GM19238 (cell line): ENCODE measurements at regions not wholly inside any gene's neighbourhood (a gene's known extent, or its start where the extent isn't known, plus 50 kb on each side); places are given as distances from the start of the nearest gene placed in this dataset.
"Not testable (repeated sequence)": the region's sequence is repeated elsewhere in the genome, so short reads cannot be mapped to it uniquely, and the experiment has no call there.

Experiments
- DNase-seq: peaks from one replicate; pipeline ENCODE4 v3.0.0; 2011; ENCODE audit warnings: low spot score; ENCODE audit not compliant: insufficient read length

GRCh38 chrX:46367491-46367890 lies 177.7 kb downstream of the ZNF674 start:
- DNase-seq, result no peak

DNA sequence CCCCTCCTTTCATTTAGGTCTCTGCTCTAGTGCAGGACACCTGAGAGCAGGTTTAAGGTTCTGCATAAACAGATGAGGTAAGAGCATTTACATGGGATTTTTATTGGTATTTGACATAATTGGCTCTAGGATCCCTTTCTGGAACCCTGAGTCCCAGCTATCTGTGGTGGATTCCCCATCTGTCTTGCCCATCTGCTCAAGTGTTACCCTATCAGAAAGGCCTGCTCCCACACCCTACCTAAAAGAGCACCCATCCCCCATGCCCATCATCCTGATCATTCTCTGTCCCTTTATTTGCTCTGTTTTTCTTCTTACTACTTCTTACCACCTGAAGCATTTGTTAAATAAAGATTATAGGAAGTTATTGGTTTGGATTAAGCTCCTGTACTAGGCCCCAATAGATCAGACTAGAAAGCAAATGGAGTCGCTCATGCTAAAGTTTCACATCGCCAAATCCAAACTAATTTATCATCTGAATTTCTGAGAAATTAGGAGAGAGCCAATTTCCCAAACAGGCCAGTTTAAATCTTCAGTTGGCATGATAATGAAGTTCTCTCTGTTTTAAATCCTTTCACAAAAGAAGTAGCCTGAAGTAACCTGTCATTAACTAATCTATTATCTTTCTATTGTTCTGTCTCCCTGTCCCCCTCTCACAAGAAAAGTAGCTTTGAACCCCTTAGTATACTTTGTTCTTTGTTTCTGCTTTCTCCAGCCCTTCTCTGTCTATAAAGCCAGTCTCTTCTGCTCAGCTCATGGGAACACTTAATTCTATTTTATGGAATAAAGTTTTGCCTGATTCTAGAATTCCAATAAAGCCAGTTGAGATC lies 178.6 kb downstream of the ZNF674 start:
- no peak for DNase-seq

- no peak for DNase-seq
Observed at GRCh38 chrX:46354481-46354880, 190.7 kb downstream of the ZNF674 start.

DNA sequence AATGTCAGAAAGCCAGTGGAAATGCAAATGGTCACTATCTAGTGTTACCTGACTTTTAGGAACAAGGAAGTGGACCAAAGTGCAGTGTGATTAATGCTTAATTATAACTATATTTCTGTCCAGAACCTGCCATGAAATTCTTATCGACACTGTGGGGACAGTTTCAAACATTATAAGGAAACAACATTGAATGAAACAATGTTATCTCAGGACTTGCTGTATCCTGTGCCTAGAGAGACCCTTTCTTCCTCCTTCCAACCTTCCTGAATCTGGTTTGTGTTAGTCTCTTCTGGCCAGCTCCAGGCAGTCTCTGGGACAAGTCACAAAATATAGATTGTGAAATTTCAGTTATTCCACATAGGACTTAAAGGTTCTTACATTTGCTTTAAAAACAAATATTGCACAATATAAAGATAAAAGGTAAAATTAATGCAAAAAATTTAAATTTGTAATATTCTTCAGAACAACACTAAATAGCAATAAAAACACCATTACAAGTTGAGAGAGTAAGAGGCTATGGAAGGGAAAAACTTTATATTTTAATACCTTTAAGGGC lies 203.4 kb downstream of the ZNF674 start:
- no peak for DNase-seq

DNA sequence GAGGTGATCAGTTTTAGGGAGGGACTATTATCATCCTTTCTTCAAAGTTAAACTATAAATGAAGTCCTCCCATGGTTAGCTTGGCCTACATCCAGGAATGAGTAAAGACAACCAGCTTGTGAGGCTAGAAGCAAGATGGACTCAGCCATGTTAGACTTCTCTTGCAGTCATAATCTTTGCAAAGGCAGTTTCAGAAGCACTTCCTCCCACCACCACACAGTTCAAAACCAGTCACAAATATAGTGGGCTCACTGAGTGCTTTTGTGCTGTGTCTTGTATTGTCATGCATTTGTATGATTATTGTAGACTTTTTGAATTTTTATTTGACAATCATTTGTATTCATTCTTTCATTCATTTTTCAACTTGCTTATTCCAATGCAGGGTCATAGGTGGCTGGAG lies 204.5 kb downstream of the ZNF674 start:
- no peak for DNase-seq

GRCh38 chrX:46333550-46333949 lies 211.7 kb downstream of the ZNF674 start:
- DNase-seq, result no peak

DNA sequence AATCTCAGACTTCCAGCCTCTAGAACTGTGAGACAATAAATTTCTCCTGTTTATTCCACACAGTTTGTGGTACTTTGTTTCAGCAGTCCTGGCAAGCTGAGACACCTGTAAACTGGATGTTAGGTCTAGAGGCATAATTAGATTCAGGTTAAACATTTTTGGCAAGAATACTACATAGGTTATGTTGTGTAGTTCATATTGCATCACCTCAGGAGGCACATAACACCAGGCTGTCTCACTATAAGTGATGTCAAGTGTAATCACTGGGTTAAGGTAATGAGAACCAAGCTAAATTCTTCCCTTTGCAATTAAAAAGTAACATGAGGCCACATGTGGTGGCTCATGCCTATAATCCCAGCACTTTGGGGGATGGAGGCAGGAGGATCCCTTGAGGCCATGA lies 214.2 kb downstream of the ZNF674 start:
- no peak for DNase-seq

DNA sequence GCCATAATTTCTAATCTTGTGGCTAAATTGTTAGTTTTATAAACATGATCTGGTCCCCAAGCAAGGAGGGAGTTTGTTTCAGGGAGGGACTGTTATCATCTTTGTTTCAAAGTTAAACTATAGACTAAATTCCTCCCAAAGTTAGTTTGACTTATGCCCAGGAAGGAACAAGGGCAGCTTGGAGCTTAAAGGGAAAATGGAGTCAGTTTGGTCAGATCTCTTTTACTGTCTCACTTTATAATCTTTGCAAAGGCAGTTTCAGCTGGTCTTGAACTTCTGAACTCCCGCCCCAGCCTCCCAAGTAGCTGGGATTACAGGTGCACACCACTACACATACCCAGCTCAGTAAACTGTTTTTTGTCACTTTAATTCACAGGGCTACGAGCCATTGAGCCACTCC lies 214.7 kb downstream of the ZNF674 start:
- no peak for DNase-seq

GRCh38 chrX:46328133-46328532 lies 217.1 kb downstream of the ZNF674 start:
- DNase-seq, result no peak

DNA sequence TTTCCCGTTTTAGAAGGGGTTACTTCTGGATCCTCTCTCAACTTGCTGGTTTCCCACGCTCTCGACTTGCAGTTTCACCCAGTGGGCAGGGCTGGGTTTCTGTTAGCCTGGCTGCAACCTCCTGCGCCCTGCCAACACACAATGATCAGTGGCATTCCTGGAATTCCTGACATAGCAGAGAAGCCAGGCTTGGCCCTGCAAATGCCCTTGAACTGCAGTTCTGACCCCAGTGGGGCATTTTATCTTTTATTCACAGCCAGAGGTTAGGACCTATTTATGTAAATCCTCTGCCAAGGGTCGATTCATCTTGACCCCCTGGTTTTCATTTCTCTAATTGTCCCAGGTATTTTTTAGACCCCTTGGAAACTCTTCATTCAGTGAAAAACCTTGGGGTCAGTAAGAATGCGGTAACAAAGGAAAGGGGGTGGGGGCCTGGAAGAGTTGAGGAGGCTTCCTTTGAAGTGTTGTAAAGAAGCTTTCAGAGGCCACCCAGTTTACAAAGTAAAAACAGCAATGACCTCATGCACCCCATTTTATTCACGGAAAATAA lies 217.6 kb downstream of the ZNF674 start:
- no peak for DNase-seq

- DNase-seq, result no peak
Observed at GRCh38 chrX:46326161-46326560, 219.1 kb downstream of the ZNF674 start.

- no peak for DNase-seq
Observed at GRCh38 chrX:46325312-46325877, 219.8 kb downstream of the ZNF674 start.

DNA sequence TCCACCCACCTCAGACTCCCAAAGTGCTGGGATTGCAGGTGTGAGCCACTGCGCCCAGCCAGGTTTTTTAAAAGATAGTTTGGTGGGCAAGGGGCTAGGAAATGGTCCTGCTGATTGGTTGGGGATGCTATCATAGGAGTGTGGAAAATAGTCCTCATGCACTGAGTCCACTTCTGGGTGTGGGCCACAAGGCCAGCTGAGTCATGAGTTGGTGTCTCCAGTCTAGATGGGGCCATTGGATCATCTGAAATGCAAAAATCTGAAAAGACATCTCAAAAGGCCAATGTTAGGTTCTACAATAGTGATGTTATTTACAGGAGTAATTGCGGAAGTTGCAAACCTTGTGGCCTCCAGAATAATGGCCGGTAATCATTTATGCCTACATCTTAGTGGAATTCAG lies 221.1 kb downstream of the ZNF674 start:
- no peak for DNase-seq

- DNase-seq, result not testable (repeated sequence)
Observed at GRCh38 chrX:46322929-46323328, 222.3 kb downstream of the ZNF674 start.

GRCh38 chrX:46321676-46322075 lies 223.5 kb downstream of the ZNF674 start:
- no peak for DNase-seq

- no peak for DNase-seq
Observed at GRCh38 chrX:46319750-46320149, 225.5 kb downstream of the ZNF674 start.

DNA sequence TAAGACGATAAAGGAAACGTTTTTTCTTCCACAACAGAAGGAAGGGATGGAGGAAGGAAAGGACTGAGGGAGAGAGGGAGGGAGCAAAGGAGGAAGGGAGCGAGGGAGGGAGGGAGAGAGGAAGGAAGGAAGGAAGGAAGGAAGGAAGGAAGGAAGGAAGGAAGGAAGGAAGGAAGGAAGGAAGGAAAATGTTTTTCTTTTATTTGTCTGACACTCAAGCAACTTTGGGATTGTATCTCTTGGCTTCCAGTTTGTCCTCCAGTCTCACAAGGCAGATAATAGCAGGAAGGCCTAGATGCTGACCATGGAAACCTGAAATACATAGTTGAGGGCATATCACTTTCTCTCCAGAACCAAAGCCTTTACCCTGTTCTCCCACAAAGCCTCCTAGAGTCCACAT lies 226.7 kb downstream of the ZNF674 start:
- DNase-seq, result no peak

- DNase-seq, result no peak
Observed at GRCh38 chrX:46317163-46317562, 228.1 kb downstream of the ZNF674 start.

DNA sequence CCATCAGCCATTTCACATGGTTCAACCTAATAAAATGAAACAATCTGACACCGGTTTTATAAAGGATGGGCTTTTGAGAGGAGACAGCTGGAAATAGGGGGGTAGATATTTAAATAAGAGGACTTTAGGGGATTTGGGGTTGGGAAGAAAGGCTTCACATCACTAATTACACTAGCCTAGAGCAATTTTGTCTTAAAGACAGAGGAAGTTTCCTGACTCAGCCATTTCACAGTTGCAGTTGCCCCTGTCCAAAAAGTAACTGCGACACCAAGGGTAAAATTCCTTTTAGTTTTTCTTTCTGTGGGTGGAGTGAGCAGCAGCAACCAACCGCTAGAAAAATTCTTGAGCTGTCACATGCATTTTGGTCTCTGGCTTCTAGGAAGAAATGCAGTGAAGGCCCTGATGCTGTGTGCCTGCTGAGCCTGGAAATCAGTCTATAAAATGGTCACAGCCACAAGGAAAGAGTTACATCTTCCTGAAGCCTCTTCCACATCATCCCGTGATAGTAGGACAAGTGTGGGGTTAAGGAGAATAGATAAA lies 233.6 kb downstream of the ZNF674 start:
- DNase-seq, result no peak

DNA sequence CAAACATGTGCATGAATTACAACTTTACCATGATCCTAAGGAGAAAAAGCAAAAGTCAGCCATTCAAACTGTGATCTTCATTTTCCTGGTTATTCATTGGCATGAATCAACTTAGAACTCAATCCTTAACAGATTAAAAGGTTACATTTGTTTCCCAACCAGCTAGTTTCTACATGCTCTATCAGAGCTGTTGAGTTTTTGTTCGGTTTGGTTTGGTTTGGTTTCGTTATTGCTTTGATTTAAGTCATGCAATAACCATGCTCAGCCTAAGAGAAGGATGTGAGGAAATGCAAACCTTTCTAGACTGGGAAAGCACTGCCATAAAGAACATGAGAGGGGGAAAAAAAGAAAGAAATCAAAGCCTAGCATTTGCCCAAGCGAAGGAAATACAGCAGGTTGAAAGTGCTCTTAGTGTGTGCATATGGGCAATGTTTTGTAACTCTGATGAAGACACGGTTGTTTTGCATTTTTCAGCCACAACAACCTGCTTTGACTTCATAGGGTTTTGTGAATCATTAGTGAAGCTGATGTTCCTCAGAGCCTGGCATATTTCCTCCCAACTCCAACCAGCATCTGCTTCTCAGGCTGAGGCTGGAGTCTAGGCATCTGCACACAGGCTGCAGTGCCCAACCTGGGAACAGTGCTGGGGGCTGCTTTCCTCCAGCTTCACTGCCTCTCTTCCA lies 234.3 kb downstream of the ZNF674 start:
- no peak for DNase-seq

DNA sequence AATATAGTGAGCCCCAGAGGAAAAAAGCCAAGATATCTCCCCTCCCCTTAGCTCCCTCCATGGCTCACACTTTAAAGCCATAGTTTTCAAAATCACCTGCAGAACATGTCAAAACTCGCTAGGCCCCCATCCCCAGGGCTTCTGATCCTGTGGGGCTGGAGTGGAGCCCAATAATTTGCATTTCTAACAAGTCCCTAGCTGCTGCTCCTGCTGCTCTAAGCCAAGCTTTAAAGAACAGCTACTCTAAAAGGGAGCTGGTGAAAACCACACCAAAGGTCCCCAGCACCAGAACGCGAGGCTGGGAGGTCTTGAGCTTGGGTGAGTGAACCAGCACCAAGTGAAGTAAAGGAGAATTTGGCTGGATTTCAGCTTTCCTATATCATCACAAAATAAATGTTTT lies 237.1 kb downstream of the ZNF674 start:
- DNase-seq, result no peak

- no peak for DNase-seq
Observed at GRCh38 chrX:46306103-46306502, 239.1 kb downstream of the ZNF674 start.
